Endothelial cell of umbilical vein (primary cell): ENCODE measurements at regions not wholly inside any gene's neighbourhood (a gene's known extent, or its start where the extent isn't known, plus 50 kb on each side); places are given as distances from the start of the nearest gene placed in this dataset.

Source experiments
- BruUV-seq: library from RNA; stranded (reverse); fragments of 400-500 nt; replicated peaks from 2 replicates; lab custom pipeline; 2021; lab: Mats Ljungman, UMichigan
- CTCF ChIA-PET: fragments of 300-600, 350-600 bp; sonication (Branson Sonifier 250); formaldehyde crosslinking; loops from one replicate; lab custom pipeline; 2021; ENCODE audit warnings: antibody characterized with exemption, inconsistent platforms; lab: Charles Lee
- POLR2A ChIA-PET: fragments of 300-600, 350-600 bp; sonication (Branson Sonifier 250); formaldehyde crosslinking; loops from one replicate; lab custom pipeline; 2021; ENCODE audit warnings: antibody characterized with exemption, inconsistent platforms; lab: Charles Lee
- DNase-seq: peaks from one replicate; pipeline ENCODE4 v3.0.0-alpha.2; 2011; ENCODE audit warnings: low read depth, low spot score
- FAIRE-seq: peaks from 2 replicates; lab custom pipeline; 2011; peaks lifted over from hg19 to GRCh38; lab: Jason Lieb, UNC
- H2AFZ ChIP-seq: 2 replicates; pipeline ENCODE4 v1.6.0; 2012; ENCODE audit warnings: low read depth, low read length, control low read depth, inconsistent platforms
- H3K27ac ChIP-seq: 2 replicates; pipeline ENCODE4 v1.5.1; 2011; ENCODE audit warnings: low read depth, mild to moderate bottlenecking, control low read depth, low read length, moderate library complexity; ENCODE audit not compliant: insufficient read depth
- H3K27me3 ChIP-seq, 2 experiments: 2 replicates each; pipeline versions ENCODE4 v1.6.0 to v1.6.1; 2011; ENCODE audit warnings: low read length in 2 of 2, mixed read lengths in 1 of 2; ENCODE audit not compliant: control insufficient read depth in 2 of 2, insufficient read depth in 2 of 2
- H3K36me3 ChIP-seq, 2 experiments: 2 replicates in 1 of 2; 3 replicates in 1 of 2; pipeline ENCODE4 v1.5.1; 2011; ENCODE audit warnings: low read length in 2 of 2, mild to moderate bottlenecking in 1 of 2, moderate library complexity in 1 of 2; ENCODE audit not compliant: control insufficient read depth in 2 of 2, insufficient read depth in 2 of 2; ENCODE audit errors: extremely low read depth in 1 of 2
- H3K4me1 ChIP-seq: 3 replicates; pipeline ENCODE4 v1.5.1; 2011; ENCODE audit warnings: mild to moderate bottlenecking, low read length; ENCODE audit not compliant: control insufficient read depth, insufficient read depth; ENCODE audit errors: extremely low read depth
- H3K4me2 ChIP-seq: 2 replicates; pipeline ENCODE4 v1.6.1; 2011; ENCODE audit warnings: low read length, control low read depth, mixed read lengths; ENCODE audit not compliant: insufficient read depth
- H3K4me3 ChIP-seq, 3 experiments: fragments of 200-600 bp in 1 of 3; sonication (generic), shearing (Covaris generic) in 1 of 3; replicated peaks in 1 of 3; 2 replicates each; pipeline ENCODE4 v1.5.1; 2011 to 2016; ENCODE audit warnings: control low read depth in 3 of 3, low read length in 3 of 3, mild to moderate bottlenecking in 2 of 3, inconsistent platforms in 1 of 3, low read depth in 1 of 3, moderate library complexity in 1 of 3; ENCODE audit not compliant: insufficient read depth in 1 of 3
- H3K79me2 ChIP-seq: 2 replicates; pipeline ENCODE4 v1.6.0; 2012; ENCODE audit warnings: low read length, inconsistent platforms; ENCODE audit not compliant: control insufficient read depth, insufficient read depth
- H3K9ac ChIP-seq: replicated peaks from 2 replicates; pipeline ENCODE3; 2011; ENCODE audit warnings: low read length, control low read depth; ENCODE audit not compliant: insufficient read depth; ENCODE audit errors: extremely low read depth
- H3K9me1 ChIP-seq: replicated peaks from 3 replicates; pipeline ENCODE4 v1.6.0; 2011; ENCODE audit warnings: mild to moderate bottlenecking, low read length; ENCODE audit not compliant: control insufficient read depth, insufficient read depth; ENCODE audit errors: extremely low read depth
- H3K9me3 ChIP-seq: replicated peaks from 2 replicates; pipeline ENCODE4 v1.5.1; 2012; ENCODE audit warnings: low read length, inconsistent platforms; ENCODE audit not compliant: control insufficient read depth, insufficient read depth
- H4K20me1 ChIP-seq: replicated peaks from 2 replicates; pipeline ENCODE3; 2011; ENCODE audit warnings: mild to moderate bottlenecking, low read length; ENCODE audit not compliant: control insufficient read depth, insufficient read depth; ENCODE audit errors: extremely low read depth
- EZH2 ChIP-seq: IDR thresholded peaks from 2 replicates; pipeline ENCODE4 v1.6.1; 2012; ENCODE audit warnings: borderline replicate concordance, low read depth, mild to moderate bottlenecking, moderate library complexity, low read length, inconsistent platforms; ENCODE audit not compliant: severe bottlenecking
- FOS ChIP-seq: IDR thresholded peaks from 2 replicates; pipeline ENCODE4 v1.6.1; 2011; ENCODE audit warnings: mild to moderate bottlenecking, low read length, moderate library complexity, borderline replicate concordance; ENCODE audit not compliant: insufficient read depth
- GATA2 ChIP-seq: IDR thresholded peaks from 2 replicates; pipeline ENCODE4 v1.7.0; 2011; ENCODE audit warnings: low read depth, mild to moderate bottlenecking, moderate library complexity, mixed read lengths, low read length; ENCODE audit not compliant: insufficient read length, insufficient read depth
- JUN ChIP-seq: IDR thresholded peaks from 2 replicates; pipeline ENCODE4 v1.6.1; 2011; ENCODE audit warnings: borderline replicate concordance, low read depth; ENCODE audit not compliant: insufficient read length, insufficient read depth
- MYC ChIP-seq: IDR thresholded peaks from one replicate; pipeline ENCODE4 v1.6.1; 2011; ENCODE audit warnings: mild to moderate bottlenecking, low read depth, low read length
- POLR2A ChIP-seq: IDR thresholded peaks from 2 replicates; pipeline ENCODE4 v1.6.1; 2012; ENCODE audit warnings: low read depth, mild to moderate bottlenecking, control low read depth, low read length
- POLR2AphosphoS5 ChIP-seq: IDR thresholded peaks from 2 replicates; pipeline ENCODE4 v1.6.1; 2012; ENCODE audit warnings: low read depth, mild to moderate bottlenecking, control low read depth, low read length, moderate library complexity; ENCODE audit not compliant: insufficient read depth
- dilution Hi-C: fragments of 300-500 bp; cut with MboI; formaldehyde crosslinking; loops from one replicate; pipeline ENCODE4 v1.15.0; 2019; ENCODE audit warnings: low sequenced_read_pairs; ENCODE audit not compliant: extremely low pct_ligation_motif_present
- intact Hi-C: fragments of 100-400 bp; cut with micrococcal nuclease; formaldehyde crosslinking; loops from one replicate; pipeline ENCODE4 v1.10.0; 2022
- TF ChIP-seq, protein P1 (sequence below): IDR thresholded peaks from 2 replicates; pipeline ENCODE4 v1.6.1; 2011; ENCODE audit not compliant: insufficient read depth, insufficient read length
- TF ChIP-seq, protein P2 (sequence below), 2 donors: IDR thresholded peaks; 1 replicate in 1 of 2; 2 replicates in 1 of 2; pipeline ENCODE4 v1.5.1; 2011; ENCODE audit warnings: low read length in 2 of 2, mild to moderate bottlenecking in 2 of 2, moderate library complexity in 2 of 2, control low read depth in 1 of 2, inconsistent platforms in 1 of 2, low read depth in 1 of 2; ENCODE audit not compliant: insufficient read depth in 1 of 2; ENCODE audit errors: extremely low read depth in 1 of 2

DNA sequence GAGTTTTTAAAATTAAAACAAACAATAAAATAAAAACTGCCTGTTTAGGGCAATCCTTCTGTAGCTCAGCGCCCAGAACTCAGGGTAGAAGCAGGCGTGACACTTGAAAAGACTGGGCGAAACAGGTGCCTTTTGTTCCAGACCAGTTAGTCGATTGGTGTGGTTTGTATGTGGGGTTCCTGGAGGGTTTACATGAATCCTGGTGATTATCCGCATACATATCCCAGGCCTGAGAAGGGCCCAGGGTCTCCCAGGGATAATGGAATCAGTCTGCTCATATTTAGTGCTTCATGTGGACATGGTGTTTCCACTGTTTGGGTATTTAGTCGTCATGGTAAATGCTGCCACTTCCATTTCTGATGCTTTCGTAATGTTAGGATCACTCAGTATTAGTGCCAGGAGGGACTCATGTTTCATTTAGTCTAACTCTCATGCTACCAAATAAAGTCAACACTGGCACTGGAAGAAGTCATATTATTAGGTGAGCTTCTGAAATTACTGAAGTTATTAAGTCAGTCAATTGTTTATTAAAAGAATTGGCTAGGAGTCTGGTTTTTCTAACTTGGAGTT, 116.5 kb downstream of the SAMD5 start:
- no peak overlapping the region for H3K4me2 ChIP-seq
- dilution Hi-C loops (no loop called here), intact Hi-C loops (no loop called here)
- no TSS peak for BruUV-seq
- DNase-seq (no peak), FAIRE-seq (no peak)
- CTCF ChIA-PET = no interaction called here
- H4K20me1 ChIP-seq = no peaks in the 10 kb centered on the region
- no peak overlapping the region for H3K9ac ChIP-seq
- no peaks in the 10 kb centered on the region for H3K27me3 ChIP-seq
- TF ChIP-seq FOS = no peak
- TF ChIP-seq, protein P1, sequence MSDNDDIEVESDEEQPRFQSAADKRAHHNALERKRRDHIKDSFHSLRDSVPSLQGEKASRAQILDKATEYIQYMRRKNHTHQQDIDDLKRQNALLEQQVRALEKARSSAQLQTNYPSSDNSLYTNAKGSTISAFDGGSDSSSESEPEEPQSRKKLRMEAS = no peak
- TF ChIP-seq GATA2 = no peak
- TF ChIP-seq MYC = no peak
- TF ChIP-seq JUN = no peak
- TF ChIP-seq, protein P2, sequence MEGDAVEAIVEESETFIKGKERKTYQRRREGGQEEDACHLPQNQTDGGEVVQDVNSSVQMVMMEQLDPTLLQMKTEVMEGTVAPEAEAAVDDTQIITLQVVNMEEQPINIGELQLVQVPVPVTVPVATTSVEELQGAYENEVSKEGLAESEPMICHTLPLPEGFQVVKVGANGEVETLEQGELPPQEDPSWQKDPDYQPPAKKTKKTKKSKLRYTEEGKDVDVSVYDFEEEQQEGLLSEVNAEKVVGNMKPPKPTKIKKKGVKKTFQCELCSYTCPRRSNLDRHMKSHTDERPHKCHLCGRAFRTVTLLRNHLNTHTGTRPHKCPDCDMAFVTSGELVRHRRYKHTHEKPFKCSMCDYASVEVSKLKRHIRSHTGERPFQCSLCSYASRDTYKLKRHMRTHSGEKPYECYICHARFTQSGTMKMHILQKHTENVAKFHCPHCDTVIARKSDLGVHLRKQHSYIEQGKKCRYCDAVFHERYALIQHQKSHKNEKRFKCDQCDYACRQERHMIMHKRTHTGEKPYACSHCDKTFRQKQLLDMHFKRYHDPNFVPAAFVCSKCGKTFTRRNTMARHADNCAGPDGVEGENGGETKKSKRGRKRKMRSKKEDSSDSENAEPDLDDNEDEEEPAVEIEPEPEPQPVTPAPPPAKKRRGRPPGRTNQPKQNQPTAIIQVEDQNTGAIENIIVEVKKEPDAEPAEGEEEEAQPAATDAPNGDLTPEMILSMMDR (IDR thresholded peaks at IDR 0.05; ENCODE audit: extremely low read depth in 1 of 2, insufficient read depth in 1 of 2, low read depth in 1 of 2, low read length in 2 of 2) = no peak
- no peak for TF ChIP-seq POLR2A
- no peak for TF ChIP-seq POLR2AphosphoS5
- TF ChIP-seq EZH2 = no peak
- H3K79me2 ChIP-seq = no peaks in the 10 kb centered on the region
- H3K4me1 ChIP-seq = peaks cover 3% of the 10 kb centered on the region
- H3K9me1 ChIP-seq = no peaks in the 10 kb centered on the region
- H3K27ac ChIP-seq = no peak overlapping the region
- no peak overlapping the region for H3K4me3 ChIP-seq
- no peak overlapping the region for H2AFZ ChIP-seq
- H3K9me3 ChIP-seq = no peaks in the 10 kb centered on the region
- no peaks in the 10 kb centered on the region for H3K36me3 ChIP-seq
- POLR2A ChIA-PET = no interaction called here
